HG03064 (cell line): ENCODE measurements at regions not wholly inside any gene's neighbourhood (a gene's known extent, or its start where the extent isn't known, plus 50 kb on each side); places are given as distances from the start of the nearest gene placed in this dataset.
"Not testable (repeated sequence)": the region's sequence is repeated elsewhere in the genome, so short reads cannot be mapped to it uniquely, and the experiment has no call there.

ENCODE experiments used
- ATAC-seq: cut with Tn5 transposase; IDR thresholded peaks from one replicate; pipeline ENCODE4 v1.9.1; 2021; ENCODE audit warnings: low read depth; ENCODE audit not compliant: unreplicated experiment

- not testable (repeated sequence) for ATAC-seq
These were observed 180.3 kb downstream of the NPIPA7 start for GRCh38 chr16:16559179-16559740.

- not testable (repeated sequence) for ATAC-seq
These were observed 182.6 kb downstream of the NPIPA7 start for GRCh38 chr16:16561532-16561931.

- ATAC-seq, result not testable (repeated sequence)
These were observed 185.0 kb downstream of the NPIPA7 start for GRCh38 chr16:16563962-16564361.

- ATAC-seq, result not testable (repeated sequence)
These were observed 186.4 kb downstream of the NPIPA7 start for GRCh38 chr16:16565326-16565725.

- ATAC-seq, result not testable (repeated sequence)
These were observed 191.1 kb downstream of the NPIPA7 start for GRCh38 chr16:16570055-16570454.

- ATAC-seq, result not testable (repeated sequence)
These were observed 191.9 kb downstream of the NPIPA7 start for GRCh38 chr16:16570874-16571273.

GRCh38 chr16:16572130-16572774 lies 193.3 kb downstream of the NPIPA7 start:
- ATAC-seq, result not testable (repeated sequence)

GRCh38 chr16:16577062-16577461 lies 198.1 kb downstream of the NPIPA7 start:
- not testable (repeated sequence) for ATAC-seq

GRCh38 chr16:16578701-16579100 lies 199.8 kb downstream of the NPIPA7 start:
- no peak for ATAC-seq

GRCh38 chr16:16582916-16583315 lies 204.0 kb downstream of the NPIPA7 start:
- not testable (repeated sequence) for ATAC-seq

- not testable (repeated sequence) for ATAC-seq
These were observed 207.2 kb downstream of the NPIPA7 start for GRCh38 chr16:16586073-16586651.

- not testable (repeated sequence) for ATAC-seq
These were observed 208.0 kb downstream of the NPIPA7 start for GRCh38 chr16:16586969-16587368.

- not testable (repeated sequence) for ATAC-seq
These were observed 209.5 kb downstream of the NPIPA7 start for GRCh38 chr16:16588436-16588835.

- ATAC-seq, result not testable (repeated sequence)
These were observed 211.8 kb downstream of the NPIPA7 start for GRCh38 chr16:16590654-16591318.

GRCh38 chr16:16593156-16593863 lies 214.4 kb downstream of the NPIPA7 start:
- not testable (repeated sequence) for ATAC-seq

- not testable (repeated sequence) for ATAC-seq
These were observed 216.2 kb downstream of the NPIPA7 start for GRCh38 chr16:16595029-16595718.

GRCh38 chr16:16601239-16601638 lies 222.3 kb downstream of the NPIPA7 start:
- ATAC-seq, result not testable (repeated sequence)

GRCh38 chr16:16607401-16608082 lies 228.6 kb downstream of the NPIPA7 start:
- not testable (repeated sequence) for ATAC-seq

- not testable (repeated sequence) for ATAC-seq
These were observed 230.7 kb downstream of the NPIPA7 start for GRCh38 chr16:16609627-16610026.
